H4 (cell line): ENCODE measurements at regions not wholly inside any gene's neighbourhood (a gene's known extent, or its start where the extent isn't known, plus 50 kb on each side); places are given as distances from the start of the nearest gene placed in this dataset.

Experiments
- DNase-seq: peaks from one replicate; pipeline ENCODE4 v3.0.0-alpha.2; 2015; ENCODE audit warnings: low spot score

DNA sequence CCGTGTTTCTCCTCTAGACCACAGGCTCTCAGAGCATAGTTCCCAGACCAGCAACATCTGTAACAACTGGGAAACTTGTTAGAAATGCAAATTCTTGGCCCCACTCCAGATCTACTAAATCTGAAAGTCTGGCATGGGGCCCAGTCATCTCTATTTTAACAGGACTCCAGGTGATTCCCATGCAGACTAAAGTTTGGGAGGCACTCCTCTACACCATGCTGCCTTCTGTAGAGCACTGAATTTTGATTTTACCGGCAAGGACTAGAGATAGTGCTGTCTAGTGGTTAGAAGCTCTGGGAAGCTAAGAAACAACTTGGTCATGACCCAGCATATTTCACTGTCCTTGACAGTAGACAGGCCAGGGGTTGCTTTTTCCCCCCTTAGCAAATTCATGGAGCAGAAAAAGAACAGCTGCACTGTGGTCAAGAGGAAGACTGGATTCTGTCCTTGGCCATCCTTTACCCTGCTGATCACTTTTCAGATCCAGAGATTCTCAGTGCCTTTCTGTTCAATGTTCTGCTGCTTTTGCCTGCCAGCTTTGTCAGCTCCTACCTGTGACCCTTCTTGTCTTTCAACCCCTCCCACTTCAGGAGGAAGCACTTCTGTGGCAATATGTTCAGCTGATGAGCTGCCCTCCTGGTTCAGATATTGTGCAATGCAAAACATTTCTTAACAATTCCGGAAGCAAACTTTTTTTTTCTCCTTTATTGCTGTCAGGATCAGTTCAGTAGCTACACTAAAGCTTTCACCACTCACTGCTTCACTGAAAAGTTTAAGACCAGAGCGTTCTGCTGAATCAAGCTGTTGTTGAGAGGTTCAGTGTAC, 133.8 kb upstream of the NUDT4 start:
- DNase-seq = peak; percentile 62

DNA sequence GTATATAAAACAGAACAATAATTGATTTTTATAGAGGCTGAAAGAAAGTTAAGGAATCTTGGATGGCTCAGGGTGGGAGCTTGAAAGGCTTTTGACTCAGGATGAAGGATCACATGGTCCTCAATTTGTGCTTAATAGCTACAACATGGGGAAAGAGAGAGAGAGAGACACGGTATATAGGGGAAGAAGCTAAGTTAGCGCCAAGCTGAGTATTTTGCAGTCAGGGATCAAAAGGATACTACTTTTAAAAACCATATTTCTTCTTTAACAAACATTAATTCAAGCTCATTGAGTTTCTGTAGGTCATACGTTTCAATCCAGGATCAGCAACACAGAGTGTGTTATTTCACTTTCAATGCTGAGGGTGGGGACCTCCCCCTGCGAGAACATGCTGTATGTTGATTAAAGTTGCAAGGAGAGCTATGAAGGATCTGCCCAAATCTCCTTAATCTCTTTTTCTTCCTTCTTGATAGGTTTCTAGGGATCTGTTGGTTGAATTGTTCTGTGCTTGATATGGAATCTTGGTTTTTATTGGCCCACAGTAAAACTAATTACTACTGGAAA, 133.1 kb upstream of the NUDT4 start:
- DNase-seq = no peak

GRCh38 chr12:93245543-93245942, 132.2 kb upstream of the NUDT4 start:
- no peak for DNase-seq

DNA sequence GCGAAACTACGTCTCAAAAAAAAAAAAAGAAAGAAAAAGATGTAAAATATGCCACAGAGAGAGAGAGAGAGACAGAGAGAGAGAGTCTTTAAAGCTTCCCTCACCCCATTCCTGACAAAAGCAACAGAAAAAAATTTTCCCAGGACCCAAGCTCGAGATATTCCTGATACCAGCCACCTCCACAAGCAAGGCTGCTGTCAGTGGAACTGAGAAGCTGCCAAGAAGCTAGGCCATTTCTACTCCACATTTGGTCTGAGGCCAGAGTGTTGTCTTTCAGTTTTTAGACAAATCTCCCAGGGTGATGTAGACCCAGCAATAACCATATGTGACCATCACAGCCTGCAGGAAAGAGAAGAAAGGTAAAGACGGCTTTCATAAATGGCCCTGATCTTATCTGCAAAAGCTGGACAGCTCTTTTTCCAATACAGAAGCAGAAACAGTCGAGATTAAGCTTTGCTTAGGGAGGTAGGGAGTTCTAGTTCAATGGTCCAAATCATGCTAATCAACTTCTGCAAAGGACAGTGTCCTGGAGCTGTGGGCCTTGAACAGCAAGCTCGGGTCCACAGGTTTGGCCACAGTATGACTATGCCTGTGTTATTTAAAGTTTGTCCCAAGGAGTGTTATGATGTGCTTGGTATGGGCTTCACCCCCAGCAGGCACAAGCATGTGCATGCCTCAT, 130.3 kb upstream of the NUDT4 start:
- no peak for DNase-seq

DNA sequence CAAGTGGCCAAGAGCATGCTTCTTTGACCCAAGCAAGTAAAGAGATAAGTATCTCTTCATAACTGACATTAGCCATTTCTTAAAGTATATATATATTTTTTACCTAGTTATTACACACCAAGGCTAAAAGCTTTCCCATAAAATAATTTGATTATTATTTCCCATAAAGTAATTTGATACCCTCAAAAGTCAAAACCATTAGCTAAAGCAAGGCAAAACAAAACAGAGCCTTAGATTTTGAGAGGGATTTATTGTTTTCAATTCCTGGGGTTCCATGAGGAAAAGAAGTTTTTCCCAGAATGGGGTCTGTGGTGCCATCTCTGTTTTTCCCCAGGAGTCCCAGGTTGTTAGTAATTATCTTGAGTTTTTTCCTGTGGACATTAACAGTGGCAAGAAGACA, 125.5 kb upstream of the NUDT4 start:
- no peak for DNase-seq

GRCh38 chr12:93254911-93255310, 122.8 kb upstream of the NUDT4 start:
- no peak for DNase-seq

DNA sequence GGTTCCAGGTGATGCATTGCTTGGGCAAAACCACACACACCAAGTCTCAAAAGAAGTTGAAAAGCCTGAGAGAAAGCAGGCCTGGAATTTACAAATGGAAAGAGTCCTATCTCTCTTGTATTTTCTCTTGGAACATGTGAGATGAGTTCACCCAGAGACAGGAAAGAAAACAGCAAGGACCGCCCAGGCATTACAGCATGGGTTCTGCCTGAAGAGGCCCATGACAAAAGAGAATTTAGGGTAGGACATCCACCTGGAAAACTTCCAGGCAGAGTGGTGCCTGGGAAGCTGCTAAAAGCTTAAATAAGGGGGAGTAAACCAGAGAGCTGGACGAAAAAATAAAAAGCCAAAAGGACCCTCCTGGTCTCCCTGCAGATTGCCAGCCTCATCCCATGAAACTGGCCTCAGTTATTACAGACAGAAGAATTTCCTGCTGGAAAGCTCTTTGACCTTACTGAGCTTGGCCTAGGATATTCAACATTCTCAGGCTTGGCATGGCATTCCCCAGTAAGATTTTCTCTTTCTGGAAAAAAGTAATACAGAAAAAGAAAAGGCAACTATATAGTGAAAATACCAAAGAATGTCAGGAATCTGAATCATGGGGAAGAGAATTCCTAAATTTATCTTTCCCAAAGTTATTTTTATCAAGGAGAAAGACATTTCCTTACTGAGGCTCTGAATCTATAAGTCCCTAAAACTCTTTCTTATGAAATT, 121.3 kb upstream of the NUDT4 start:
- DNase-seq = no peak

DNA sequence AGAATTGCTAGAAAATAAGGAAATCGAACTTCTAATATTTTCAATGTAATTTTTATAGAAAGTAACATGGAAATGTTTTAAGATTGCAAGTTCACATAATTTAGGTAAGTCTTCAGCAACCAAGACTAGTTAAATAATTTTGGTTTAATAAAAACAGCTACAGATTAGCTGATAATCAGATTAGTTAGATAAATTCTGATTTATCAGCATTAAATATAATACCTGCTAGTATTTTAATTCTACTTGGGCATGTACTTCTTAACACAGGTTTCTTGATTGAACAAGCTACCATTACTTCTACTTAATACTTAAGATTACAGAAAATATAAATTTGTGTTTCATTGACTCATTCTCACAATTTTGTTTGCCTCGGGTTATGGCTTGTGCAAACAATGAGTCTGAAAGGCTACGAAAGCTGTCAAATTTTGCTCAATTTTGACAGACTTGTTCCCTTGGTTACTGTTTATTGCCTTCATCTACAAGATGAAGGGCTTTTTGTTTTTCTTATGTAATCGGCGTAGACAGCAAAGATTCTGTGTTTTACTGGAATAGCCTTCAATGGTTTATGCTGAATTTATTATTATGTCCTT, 116.1 kb upstream of the NUDT4 start:
- no peak for DNase-seq

- no peak for DNase-seq
Observed at GRCh38 chr12:93272997-93273396, 104.7 kb upstream of the NUDT4 start.

DNA sequence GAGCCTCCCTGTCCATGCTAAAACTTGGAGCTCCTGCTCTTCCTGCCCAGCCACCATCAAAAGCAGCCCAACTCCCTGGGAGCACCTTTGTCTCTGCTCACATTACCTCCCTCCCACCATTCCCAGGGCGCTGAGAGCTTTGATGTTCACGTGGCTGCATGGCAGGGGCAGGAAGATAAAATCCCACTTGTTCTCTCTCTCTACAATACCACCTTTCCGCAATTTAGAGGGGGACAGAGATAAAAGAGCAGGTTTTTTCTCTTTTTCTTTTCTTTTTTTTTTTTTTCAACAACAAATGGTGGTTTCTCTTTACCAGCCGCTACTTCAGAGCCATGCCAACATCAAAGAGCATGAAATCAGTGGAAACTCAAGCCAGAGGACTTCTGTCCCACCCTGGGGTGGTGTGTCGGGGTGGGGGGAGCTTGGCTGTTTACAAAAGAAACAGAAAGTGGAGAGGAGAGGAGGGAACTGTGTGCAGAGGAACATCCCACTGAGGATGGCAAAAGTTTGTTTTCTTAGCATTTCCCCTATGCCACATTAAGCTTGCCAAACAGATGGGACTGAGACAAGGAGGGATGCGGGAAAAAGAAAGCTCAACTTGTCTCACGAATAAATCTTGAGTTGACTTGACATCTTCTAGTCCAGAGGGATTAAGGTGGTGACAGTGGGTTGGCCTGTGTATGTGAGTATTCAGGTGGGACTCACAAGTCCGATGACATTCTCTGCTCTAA, 103.7 kb upstream of the NUDT4 start:
- DNase-seq = no peak

GRCh38 chr12:93274937-93275336, 102.8 kb upstream of the NUDT4 start:
- no peak for DNase-seq

DNA sequence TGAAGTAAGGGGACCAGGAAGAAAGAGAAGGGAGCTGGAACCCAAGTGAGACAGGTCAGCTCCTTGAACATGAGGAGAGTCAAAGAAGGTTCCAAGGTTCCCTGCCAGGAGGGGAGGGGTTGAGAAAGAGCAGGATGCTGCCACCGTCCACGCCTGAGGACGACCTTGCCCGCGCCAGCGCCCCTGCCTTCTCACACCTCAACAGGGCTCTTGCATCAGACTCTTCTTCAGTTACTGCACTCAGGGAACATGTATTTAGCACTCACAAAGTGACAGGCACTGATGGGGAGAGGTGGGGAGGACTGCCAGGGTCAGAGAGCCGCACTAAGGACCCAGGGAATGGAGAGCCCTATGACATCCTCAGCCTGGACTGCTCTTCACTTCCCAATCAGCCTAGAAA, 102.1 kb upstream of the NUDT4 start:
- no peak for DNase-seq

GRCh38 chr12:93279565-93280412, 97.9 kb upstream of the NUDT4 start:
- no peak for DNase-seq

GRCh38 chr12:93287149-93287548, 90.6 kb upstream of the NUDT4 start:
- no peak for DNase-seq

- no peak for DNase-seq
Observed at GRCh38 chr12:93288626-93289025, 89.1 kb upstream of the NUDT4 start.

DNA sequence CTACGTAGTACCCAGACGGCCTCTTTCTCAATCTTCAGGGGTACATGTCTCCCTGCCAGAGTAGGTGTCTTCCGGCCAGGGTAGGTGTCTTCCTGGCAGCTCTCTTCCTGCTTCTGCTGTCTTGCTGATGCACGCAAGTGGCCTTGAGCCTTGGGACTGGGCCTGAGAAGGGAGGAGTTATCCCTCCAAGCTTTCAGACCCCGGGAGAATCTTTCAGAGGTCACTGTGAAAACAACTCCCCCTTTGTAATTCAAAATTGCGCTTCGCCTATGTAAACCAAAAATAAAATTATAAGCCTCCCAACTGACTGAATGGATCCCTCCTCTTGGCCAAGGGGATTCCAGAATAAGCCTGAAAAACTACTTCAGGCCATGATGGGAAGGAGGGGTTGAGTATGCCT, 87.3 kb upstream of the NUDT4 start:
- DNase-seq = no peak

- no peak for DNase-seq
Observed at GRCh38 chr12:93292213-93292612, 85.5 kb upstream of the NUDT4 start.

DNA sequence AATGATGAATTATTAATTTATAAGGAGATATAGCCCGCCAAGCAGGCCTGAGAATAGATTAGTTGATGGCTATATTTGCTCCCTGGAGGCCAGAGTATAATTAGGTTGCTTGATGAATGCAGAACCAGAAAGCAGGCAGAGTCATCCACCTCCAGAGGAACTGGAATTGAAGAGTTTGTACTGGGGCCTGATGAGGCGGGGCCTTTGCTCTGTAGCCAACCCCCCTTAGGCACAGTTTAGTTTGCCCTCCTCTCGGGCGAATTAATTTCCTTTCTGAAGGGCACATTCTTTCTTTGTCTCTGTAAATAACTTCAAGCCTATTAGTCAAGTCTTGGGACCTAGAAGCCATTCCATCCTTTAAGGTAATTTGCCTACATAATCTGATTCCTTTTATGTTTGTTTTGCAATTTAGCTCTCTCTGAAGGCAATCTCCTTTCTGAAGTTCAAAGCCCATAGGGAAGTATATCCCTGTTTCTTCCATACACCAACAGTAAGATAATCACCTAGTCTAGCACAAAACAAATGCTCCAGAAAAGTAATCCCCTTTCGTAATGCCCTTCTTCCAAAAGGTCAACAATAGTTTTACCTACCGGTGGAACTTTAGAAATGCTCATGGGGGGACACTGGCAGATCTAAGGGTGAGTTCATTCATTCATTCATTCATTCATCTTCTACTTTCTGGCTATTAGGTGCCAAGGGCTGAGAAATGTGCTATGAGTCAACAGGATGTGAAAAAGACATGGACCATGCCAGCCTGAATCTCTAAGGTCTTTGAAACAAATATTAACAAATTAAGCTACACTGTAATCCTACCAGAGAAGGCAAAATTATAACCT, 84.8 kb upstream of the NUDT4 start:
- no peak for DNase-seq

DNA sequence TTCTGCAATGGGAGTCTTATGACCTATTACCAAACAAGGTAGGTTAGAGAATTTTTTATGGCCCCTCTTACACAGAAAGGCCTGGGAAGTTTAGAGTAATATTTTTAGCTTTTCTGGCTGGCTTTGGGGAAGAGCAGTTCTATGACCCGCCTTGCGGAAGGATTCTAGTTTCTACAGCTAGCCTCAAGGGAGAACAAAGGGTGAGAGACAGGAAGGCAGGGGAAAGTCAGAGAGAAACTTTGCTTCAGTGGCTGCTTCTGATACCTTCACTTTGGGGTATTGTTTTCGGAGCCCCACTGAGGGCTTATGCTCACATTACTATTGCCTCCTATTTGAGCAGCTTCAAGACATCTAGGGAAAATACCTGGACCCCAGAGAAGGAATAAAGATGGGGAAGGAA, 80.7 kb upstream of the NUDT4 start:
- DNase-seq = no peak

DNA sequence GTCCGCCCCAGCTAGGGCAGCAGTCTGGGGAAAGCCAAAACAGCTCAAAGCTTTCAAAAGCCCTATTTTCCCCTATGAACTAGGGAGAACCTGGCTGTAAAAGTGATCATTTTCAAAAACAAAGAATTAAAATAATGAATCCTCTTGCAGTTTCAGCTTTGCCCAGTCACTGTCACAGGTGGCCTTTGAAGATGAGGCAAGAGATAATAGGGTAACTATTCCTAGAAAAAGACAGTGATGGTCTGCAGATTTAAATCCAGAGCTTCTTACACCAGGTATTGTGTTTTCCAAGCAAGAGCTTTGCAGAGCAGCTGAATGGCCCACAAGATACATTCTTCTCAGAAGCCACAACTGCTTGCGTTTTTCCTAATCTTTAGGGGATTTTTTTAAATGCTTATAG, 80.2 kb upstream of the NUDT4 start:
- no peak for DNase-seq
